H9 (cell line): ENCODE measurements at regions not wholly inside any gene's neighbourhood (a gene's known extent, or its start where the extent isn't known, plus 50 kb on each side); places are given as distances from the start of the nearest gene placed in this dataset.

ENCODE experiments used
- DNase-seq: peaks from one replicate; pipeline ENCODE4 v3.0.0-alpha.2; 2017
- H2AFZ ChIP-seq: one replicate; pipeline ENCODE4 v1.6.1; 2013; ENCODE audit warnings: mild to moderate bottlenecking, low read length, control low read depth, moderate library complexity
- H2AK5ac ChIP-seq: 2 replicates; pipeline ENCODE4 v1.6.1; 2013; ENCODE audit warnings: low read length, control low read depth, mixed read lengths; ENCODE audit not compliant: insufficient read length
- H2BK120ac ChIP-seq: one replicate; pipeline ENCODE4 v1.6.1; 2013; ENCODE audit warnings: low read depth, mild to moderate bottlenecking, low read length, control low read depth, inconsistent platforms; ENCODE audit not compliant: poor library complexity, severe bottlenecking
- H2BK12ac ChIP-seq: 2 replicates; pipeline ENCODE4 v1.6.1; 2013; ENCODE audit warnings: low read length, control low read depth, mixed read lengths, low read depth; ENCODE audit not compliant: insufficient read length
- H2BK15ac ChIP-seq: 2 replicates; pipeline ENCODE4 v1.6.1; 2013; ENCODE audit warnings: low read depth, low read length, control low read depth
- H2BK20ac ChIP-seq: one replicate; pipeline ENCODE4 v1.6.1; 2013; ENCODE audit warnings: low read depth, mild to moderate bottlenecking, low read length, control low read depth, inconsistent platforms; ENCODE audit not compliant: poor library complexity, severe bottlenecking
- H2BK5ac ChIP-seq: 2 replicates; pipeline ENCODE4 v1.6.1; 2013; ENCODE audit warnings: low read length, control low read depth, mixed read lengths; ENCODE audit not compliant: insufficient read length
- H3K14ac ChIP-seq: 2 replicates; pipeline ENCODE4 v1.6.1; 2013; ENCODE audit warnings: low read length, control low read depth; ENCODE audit not compliant: insufficient read depth
- H3K18ac ChIP-seq: 2 replicates; pipeline ENCODE4 v1.6.1; 2013; ENCODE audit warnings: low read depth, mild to moderate bottlenecking, mixed read lengths, low read length, control low read depth; ENCODE audit not compliant: insufficient read length
- H3K23ac ChIP-seq: 2 replicates; pipeline ENCODE4 v1.6.1; 2013; ENCODE audit warnings: low read length, control low read depth, mixed read lengths, low read depth; ENCODE audit not compliant: insufficient read length
- H3K23me2 ChIP-seq: 2 replicates; pipeline ENCODE4 v1.6.1; 2013; ENCODE audit warnings: low read depth, mild to moderate bottlenecking, mixed read lengths, low read length, control low read depth; ENCODE audit not compliant: insufficient read length, poor library complexity, severe bottlenecking
- H3K27ac ChIP-seq: 2 replicates; pipeline ENCODE4 v1.5.1; 2013; ENCODE audit warnings: low read length, control low read depth, mixed read lengths, low read depth; ENCODE audit not compliant: insufficient read length
- H3K27me3 ChIP-seq: 2 replicates; pipeline ENCODE4 v1.6.1; 2013; ENCODE audit warnings: low read length, control low read depth, inconsistent platforms; ENCODE audit not compliant: insufficient read depth
- H3K4ac ChIP-seq: 2 replicates; pipeline ENCODE4 v1.6.1; 2013; ENCODE audit warnings: low read depth, mild to moderate bottlenecking, control low read depth, inconsistent platforms, low read length, moderate library complexity
- H3K4me1 ChIP-seq: 2 replicates; pipeline ENCODE4 v1.6.1; 2013; ENCODE audit warnings: low read length, control low read depth, inconsistent platforms; ENCODE audit not compliant: insufficient read depth
- H3K4me2 ChIP-seq: 2 replicates; pipeline ENCODE4 v1.6.1; 2013; ENCODE audit warnings: low read length, control low read depth, mixed read lengths; ENCODE audit not compliant: insufficient read length, insufficient read depth
- H3K56ac ChIP-seq: 2 replicates; pipeline ENCODE4 v1.6.1; 2013; ENCODE audit warnings: low read depth, mild to moderate bottlenecking, mixed read lengths, low read length, control low read depth; ENCODE audit not compliant: insufficient read length
- H3K79me1 ChIP-seq: 2 replicates; pipeline ENCODE4 v1.6.1; 2013; ENCODE audit warnings: low read depth, mild to moderate bottlenecking, moderate library complexity, low read length, control low read depth, inconsistent platforms; ENCODE audit not compliant: insufficient read depth, poor library complexity, severe bottlenecking
- H3K79me2 ChIP-seq: 2 replicates; pipeline ENCODE4 v1.6.1; 2013; ENCODE audit warnings: low read length, control low read depth, inconsistent platforms; ENCODE audit not compliant: insufficient read depth
- H3K9ac ChIP-seq: 2 replicates; pipeline ENCODE4 v1.6.1; 2013; ENCODE audit warnings: low read length, control low read depth, mixed read lengths; ENCODE audit not compliant: insufficient read length; ENCODE audit errors: extremely low read depth
- H3K9me3 ChIP-seq: one replicate; pipeline ENCODE4 v1.6.1; 2013; ENCODE audit warnings: low read depth, low read length, inconsistent platforms; ENCODE audit not compliant: control insufficient read depth
- H3T11ph ChIP-seq: one replicate; pipeline ENCODE4 v1.6.1; 2013; ENCODE audit warnings: mild to moderate bottlenecking, low read length, control low read depth, inconsistent platforms
- H4K20me1 ChIP-seq: one replicate; pipeline ENCODE4 v1.6.1; 2013; ENCODE audit not compliant: control insufficient read depth, insufficient read length, insufficient read depth
- H4K5ac ChIP-seq: 2 replicates; pipeline ENCODE4 v1.6.1; 2013; ENCODE audit warnings: low read depth, mild to moderate bottlenecking, mixed read lengths, low read length, control low read depth; ENCODE audit not compliant: insufficient read length
- H4K8ac ChIP-seq: replicated peaks from 2 replicates; pipeline ENCODE4 v1.6.1; 2013; ENCODE audit warnings: low read length, control low read depth, mixed read lengths, low read depth; ENCODE audit not compliant: insufficient read length
- H4K91ac ChIP-seq: 2 replicates; pipeline ENCODE4 v1.6.1; 2013; ENCODE audit warnings: low read depth, mild to moderate bottlenecking, moderate library complexity, mixed read lengths, low read length, control low read depth; ENCODE audit not compliant: insufficient read length
- H3K27ac Mint-ChIP-seq, 3 experiments: 2 replicates in 2 of 3; 3 replicates in 1 of 3; pipeline ENCODE4 v1.8.0; 2020 to 2021; ENCODE audit warnings: mixed read lengths in 3 of 3, mild to moderate bottlenecking in 1 of 3, moderate library complexity in 1 of 3
- H3K27me3 Mint-ChIP-seq: 2 replicates; pipeline ENCODE4 v1.8.0; 2021; ENCODE audit warnings: low read depth, mild to moderate bottlenecking, moderate library complexity, mixed read lengths
- H3K36me3 Mint-ChIP-seq, 3 experiments: 2 replicates in 2 of 3; 3 replicates in 1 of 3; pipeline ENCODE4 v1.8.0; 2020 to 2021; ENCODE audit warnings: low read depth in 3 of 3, mixed read lengths in 3 of 3; ENCODE audit not compliant: insufficient read depth in 1 of 3
- H3K4me1 Mint-ChIP-seq, 2 experiments: 2 replicates each; pipeline ENCODE4 v1.8.0; 2020; ENCODE audit warnings: mixed read lengths in 2 of 2
- H3K4me3 Mint-ChIP-seq, 2 experiments: 2 replicates in 1 of 2; 3 replicates in 1 of 2; pipeline ENCODE4 v1.8.0; 2020 to 2021; ENCODE audit warnings: mild to moderate bottlenecking in 2 of 2, mixed read lengths in 2 of 2, moderate library complexity in 1 of 2
- H3K9me3 Mint-ChIP-seq, 2 experiments: 2 replicates in 1 of 2; 3 replicates in 1 of 2; pipeline ENCODE4 v1.8.0; 2020; ENCODE audit warnings: mild to moderate bottlenecking in 2 of 2, mixed read lengths in 2 of 2, moderate library complexity in 1 of 2
- CTCF ChIP-seq: fragments of 200-600 bp; sonication (generic); conservative IDR thresholded peaks from 3 replicates; pipeline ENCODE4 v1.8.0; 2021; ENCODE audit warnings: antibody characterized with exemption, mild to moderate bottlenecking
- WGBS: extraction: QIAGEN DNeasy Blood & Tissue Kit; methylation state at CpG from one replicate; pipeline ENCODE4 v1.1.7; 2013; ENCODE audit warnings: missing lambda C conversion rate, low lambda C conversion rate, mixed read lengths; ENCODE audit not compliant: insufficient read length; ENCODE audit errors: extremely low coverage; 5-methylcytosine and 5-hydroxymethylcytosine counted together

- Histone ChIP-seq H3K14ac (no peak overlapping the region), H3K27ac (no peak overlapping the region), H2AFZ (no peak overlapping the region)
These were observed 72.7 kb upstream of the IER5L start for GRCh38 chr9:129250786-129251185.

More at GRCh38 chr9:129250786-129251185, 72.7 kb upstream of the IER5L start:
- peaks cover 6 to 23% of the 10 kb centered on the region in 2 experiments; a peak in 3 of 4 replicates for H3K4me1 Mint-ChIP-seq
- no peak for DNase-seq
- no peak overlapping the region for H2BK5ac ChIP-seq
- no peak overlapping the region for H3K4ac ChIP-seq
- no peak overlapping the region for H3K56ac ChIP-seq
- H3K79me1 ChIP-seq: no peaks in the 10 kb centered on the region
- WGBS: no CpG with 5 or more reads among the region's 2 CpGs
- H2BK12ac ChIP-seq: no peak overlapping the region
- no peak overlapping the region for H3K9ac ChIP-seq
- H3K4me2 ChIP-seq: no peak overlapping the region
- no peak overlapping the region for H3K27ac Mint-ChIP-seq
- H3K27me3 Mint-ChIP-seq: peaks cover 28% of the 10 kb centered on the region
- no peak overlapping the region for H4K8ac ChIP-seq
- H2AK5ac ChIP-seq: no peak overlapping the region
- H3K4me3 Mint-ChIP-seq: no peak overlapping the region
- no peaks in the 10 kb centered on the region; a peak in 2 of 5 replicates for H3K9me3 Mint-ChIP-seq
- no peaks in the 10 kb centered on the region for H4K20me1 ChIP-seq
- H3K36me3 Mint-ChIP-seq: no peaks in the 10 kb centered on the region
- H2BK15ac ChIP-seq: no peak overlapping the region
- no peak overlapping the region for H2BK20ac ChIP-seq
- H4K91ac ChIP-seq: no peak overlapping the region
- H3K23me2 ChIP-seq: no peaks in the 10 kb centered on the region
- no peaks in the 10 kb centered on the region for H3K27me3 ChIP-seq
- no peaks in the 10 kb centered on the region for H3K9me3 ChIP-seq
- no peak overlapping the region for H3T11ph ChIP-seq
- H4K5ac ChIP-seq: no peak overlapping the region
- H3K18ac ChIP-seq: no peak overlapping the region
- H3K79me2 ChIP-seq: no peaks in the 10 kb centered on the region
- no peaks in the 10 kb centered on the region for H3K4me1 ChIP-seq
- no peak overlapping the region for H3K23ac ChIP-seq
- no peak for TF ChIP-seq CTCF
- no peak overlapping the region for H2BK120ac ChIP-seq
